Motor neuron (in vitro differentiated cells): ENCODE measurements at regions not wholly inside any gene's neighbourhood (a gene's known extent, or its start where the extent isn't known, plus 50 kb on each side); places are given as distances from the start of the nearest gene placed in this dataset.

Experiments used
- ATAC-seq, 8 experiments: fragments of 200-7000 bp; cut with Tn5 transposase; replicated peaks in 6 of 8; 2 replicates each; pipeline ENCODE4 v1.8.0; 2021; ENCODE audit warnings: mild to moderate bottlenecking in 8 of 8, moderate library complexity in 8 of 8
- H3K27ac ChIP-seq, 2 donors: fragments of 250-450 bp; sonication (Bioruptor Pico); 2 replicates each; pipeline ENCODE4 v1.9.0; 2021; ENCODE audit warnings: antibody characterized with exemption in 2 of 2, mild to moderate bottlenecking in 2 of 2, moderate library complexity in 1 of 2
- H3K4me1 ChIP-seq, 2 donors: fragments of 250-450 bp; sonication (Bioruptor Pico); replicated peaks in 1 of 2; 2 replicates each; pipeline ENCODE4 v1.6.1; 2021; ENCODE audit warnings: antibody characterized with exemption in 2 of 2, mild to moderate bottlenecking in 2 of 2, moderate library complexity in 1 of 2
- H3K4me3 ChIP-seq, 5 donors: fragments of 250-450 bp; sonication (Bioruptor Pico); 2 replicates each; pipeline ENCODE4 v1.9.0; 2021; ENCODE audit warnings: antibody characterized with exemption in 5 of 5, mild to moderate bottlenecking in 5 of 5, moderate library complexity in 4 of 5
- WGBS, 10 experiments: fragments of 450-650 bp; shearing (Covaris generic); methylation state at CpG; one replicate each; pipeline ENCODE4 v1.0.0; 2022; 5-methylcytosine and 5-hydroxymethylcytosine counted together
- in situ Hi-C, 9 experiments: fragments of 400-800 bp; cut with MboI; loops; one replicate each; pipeline ENCODE4 v1.15.0; 2021; ENCODE audit warnings: low sequenced_read_pairs in 9 of 9, low pct_unique_long_range_greater_than_20kb in 2 of 9; ENCODE audit not compliant: unreplicated experiment in 9 of 9

DNA sequence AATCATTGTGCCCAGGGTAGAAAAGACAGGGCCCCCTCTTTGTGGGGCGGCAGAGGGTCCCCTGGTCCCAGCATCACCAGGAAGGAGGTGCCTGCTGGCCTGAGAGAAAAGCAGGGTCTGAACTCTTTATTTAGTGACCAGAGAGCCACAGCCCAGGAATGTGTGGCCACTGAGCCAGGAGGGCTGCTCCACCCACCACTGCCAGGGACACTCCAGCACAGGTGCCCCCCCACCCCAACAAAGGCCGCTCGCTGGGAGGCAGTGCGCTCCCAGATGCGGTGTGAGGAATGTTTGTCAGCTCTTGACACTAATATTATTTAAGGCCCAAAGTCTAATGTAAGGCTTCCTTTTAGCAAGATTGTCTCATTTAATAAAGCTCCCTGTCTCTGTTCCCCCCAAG, 59.6 kb upstream of the ZMIZ1 start:
- Histone ChIP-seq H3K4me1 (peaks cover 40 to 56% of the 10 kb centered on the region in 2 donors), H3K4me3 (no peak overlapping the region), H3K27ac (no peak overlapping the region)
- WGBS, 10 experiments, result 20 to 80% (median 76%) methylated on average over 1 to 3 of the region's 5 CpGs; no CpG with 5 or more reads in 7 of the 10 experiments
- in situ Hi-C loops, result no loop called here
- ATAC-seq, result peak in 5 of 8 experiments; percentile 35 to 52 (median 48)

DNA sequence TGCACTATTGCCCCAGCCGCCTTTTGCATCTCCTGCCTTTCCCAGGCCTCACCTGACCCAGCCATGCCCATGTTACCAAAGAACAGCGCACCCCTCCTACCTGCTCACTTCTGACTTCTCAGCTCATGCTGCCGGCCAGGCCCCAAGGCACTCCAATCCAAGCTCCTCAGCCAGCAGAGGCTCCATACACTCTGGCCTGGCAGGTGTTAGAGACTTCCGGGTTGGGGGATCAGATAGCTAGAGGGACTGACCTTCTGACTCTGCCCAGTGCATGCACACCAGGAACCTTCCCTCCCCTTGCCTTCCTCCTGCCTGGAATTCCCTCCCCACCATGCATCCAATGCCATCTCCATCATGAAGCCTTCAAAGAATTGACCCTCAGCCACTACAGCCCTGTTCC, 56.2 kb upstream of the ZMIZ1 start:
- Histone ChIP-seq H3K27ac (no peak overlapping the region), H3K4me1 (peaks cover 23 to 33% of the 10 kb centered on the region in 2 donors), H3K4me3 (no peak overlapping the region)
- ATAC-seq, result no peak
- 90 to 100% (median 100%) methylated on average over 2 to 3 of the region's 4 CpGs; no CpG with 5 or more reads in 5 of the 10 experiments for WGBS, 10 experiments
- in situ Hi-C loops, result no loop called here

DNA sequence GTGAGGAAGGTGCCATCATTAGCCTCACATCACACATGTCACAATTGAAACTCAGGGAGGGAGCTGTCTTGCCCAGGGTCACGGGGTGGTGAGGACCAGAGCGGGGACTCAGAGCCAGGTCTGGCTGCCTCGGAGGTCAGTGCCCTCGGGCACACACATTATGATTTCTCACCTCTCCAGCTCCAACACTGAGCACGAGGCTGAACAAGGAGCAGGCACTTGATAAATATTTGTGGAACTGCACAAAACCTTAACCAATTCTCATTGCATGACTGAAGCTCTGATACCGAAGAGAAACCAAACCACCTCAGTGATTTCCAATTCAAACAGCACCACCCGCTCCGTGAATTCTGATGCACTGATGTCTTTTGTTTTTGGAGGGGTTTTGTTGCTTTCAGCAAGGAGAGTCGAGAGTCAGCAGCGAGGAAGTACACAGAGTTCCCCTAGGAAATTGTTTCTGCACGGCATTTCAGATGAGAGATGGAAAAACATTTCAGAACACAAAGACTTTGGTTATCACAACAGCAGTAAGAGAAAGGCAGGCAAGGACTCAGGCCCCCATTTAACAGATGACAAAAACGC, 55.3 kb upstream of the ZMIZ1 start:
- Histone ChIP-seq H3K27ac (no peak overlapping the region), H3K4me3 (no peak overlapping the region), H3K4me1 (peaks cover 20 to 27% of the 10 kb centered on the region in 2 donors)
- in situ Hi-C loops, result no loop called here
- WGBS, 10 experiments, result 40 to 100% (median 73%) methylated on average over 1 to 10 of the region's 12 CpGs; no CpG with 5 or more reads in 1 of the 10 experiments
- no peak for ATAC-seq

DNA sequence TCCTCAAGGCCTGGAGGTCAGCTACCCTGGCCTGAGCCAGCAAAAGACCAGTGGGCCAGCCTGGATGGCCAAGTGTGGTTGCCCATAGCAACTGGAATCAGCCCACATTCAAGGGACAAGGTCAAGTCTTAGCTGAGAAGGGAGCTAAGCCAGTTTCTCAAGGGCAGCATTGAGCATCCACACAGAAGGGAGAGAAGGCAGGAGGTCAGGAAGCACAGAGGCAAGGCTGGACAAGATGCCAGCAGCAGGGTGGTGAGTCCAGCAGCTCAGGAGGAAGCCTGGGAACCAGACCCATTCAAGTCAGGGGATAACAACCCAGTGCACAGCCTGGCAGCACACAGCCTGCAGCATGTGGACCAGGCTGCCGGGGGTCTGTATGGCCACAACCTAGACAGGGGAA, 54.0 kb upstream of the ZMIZ1 start:
- Histone ChIP-seq H3K27ac (no peak overlapping the region), H3K4me1 (peaks cover 19 to 22% of the 10 kb centered on the region in 2 donors), H3K4me3 (no peak overlapping the region)
- in situ Hi-C loops, result no loop called here
- 75 to 100% (median 100%) methylated on average over 1 of the region's 1 CpG; no CpG with 5 or more reads in 7 of the 10 experiments for WGBS, 10 experiments
- peak in 4 of 8 experiments; percentile 22 to 44 (median 28) for ATAC-seq

DNA sequence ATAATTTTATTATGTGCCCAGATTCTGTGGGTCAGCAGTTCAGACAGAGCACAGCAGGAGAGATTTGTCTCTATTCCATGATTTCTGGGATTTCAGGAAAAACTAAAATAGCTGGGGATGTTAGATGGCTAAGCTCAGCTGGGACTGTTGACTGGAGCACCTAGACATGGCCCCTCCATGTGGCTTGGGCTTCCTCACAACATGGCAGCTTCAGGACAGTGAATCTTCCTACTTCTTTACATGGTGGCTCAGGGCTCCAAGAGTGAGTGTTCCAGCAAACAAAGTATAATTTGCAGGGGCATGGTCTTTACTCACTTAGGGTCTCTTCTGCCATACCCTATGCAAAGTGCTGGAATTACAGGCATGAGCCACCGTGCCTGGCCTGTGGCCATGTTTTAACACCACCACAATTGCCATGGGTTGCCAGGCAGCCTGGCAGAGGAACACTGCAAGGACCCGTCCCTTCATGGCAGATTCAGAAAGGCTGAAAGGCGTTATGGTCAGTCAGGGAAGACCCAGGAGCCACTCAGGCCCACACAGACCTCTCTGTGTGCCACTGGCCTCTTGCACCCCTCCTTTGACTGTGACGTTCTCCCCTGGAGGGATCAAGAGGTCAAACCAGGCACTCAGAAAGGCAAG, 50.8 kb upstream of the ZMIZ1 start:
- no peak overlapping the region for H3K27ac ChIP-seq
- ATAC-seq, result no peak
- H3K4me3 ChIP-seq, result no peak overlapping the region
- H3K4me1 ChIP-seq, result peaks cover 24 to 28% of the 10 kb centered on the region in 2 donors
- 39 to 100% (median 90%) methylated on average over 1 to 3 of the region's 4 CpGs; no CpG with 5 or more reads in 4 of the 10 experiments for WGBS, 10 experiments
- in situ Hi-C loops, result no loop called here

DNA sequence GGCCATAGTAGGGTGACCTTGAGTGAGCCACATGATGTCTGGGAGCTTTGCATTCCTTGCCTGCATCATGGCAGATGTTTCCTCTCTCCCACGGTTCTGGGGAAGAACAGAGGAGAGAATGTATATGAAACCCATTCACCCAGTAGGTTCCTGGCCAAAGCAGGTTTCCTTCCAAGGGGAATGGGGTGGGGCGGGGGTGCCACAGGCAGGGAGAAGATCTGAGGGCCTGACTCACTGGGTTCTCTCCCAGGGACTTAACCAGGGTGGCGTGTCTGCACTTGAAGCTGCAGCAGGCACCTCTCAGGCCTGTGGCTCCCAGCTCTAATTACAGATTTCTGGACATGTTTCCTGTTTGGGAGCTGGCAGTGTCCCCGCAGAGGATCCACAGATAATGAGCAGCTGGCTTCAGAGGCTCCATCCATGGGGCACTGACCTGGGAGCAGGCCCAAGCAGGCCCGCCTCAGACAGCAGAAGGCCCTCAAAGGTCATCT, 50.2 kb upstream of the ZMIZ1 start:
- Histone ChIP-seq H3K27ac (no peak overlapping the region), H3K4me1 (peaks cover 24 to 26% of the 10 kb centered on the region in 2 donors), H3K4me3 (no peak overlapping the region)
- WGBS, 10 experiments, result 90% methylated on average over 2 of the region's 5 CpGs; no CpG with 5 or more reads in 9 of the 10 experiments
- in situ Hi-C loops, result no loop called here
- no peak for ATAC-seq
